ENCODE measurements at regions not wholly inside any gene's neighbourhood (a gene's known extent, or its start where the extent isn't known, plus 50 kb on each side); places are given as distances from the start of the nearest gene placed in this dataset.
"Not testable (repeated sequence)": the region's sequence is repeated elsewhere in the genome, so short reads cannot be mapped to it uniquely, and the experiment has no call there.

GRCh38 chr1:110272045-110272444 is 61.9 kb downstream of the KCNC4 start:
- Histone ChIP-seq H3K4me1 (ENCODE audit: control insufficient read depth, insufficient read depth, low read length) (no peaks in the 10 kb centered on the region), H3K36me3 (ENCODE audit: control insufficient read depth in 2 of 2, insufficient read depth in 2 of 2, low read length in 1 of 2) (no peaks in the 10 kb centered on the region), H3K79me2 (ENCODE audit: control insufficient read depth, insufficient read depth, low read length) (no peaks in the 10 kb centered on the region), H3K9ac (ENCODE audit: control insufficient read depth, insufficient read depth, low read length) (no peak overlapping the region), H3K27ac (ENCODE audit: control insufficient read depth, insufficient read depth) (no peak overlapping the region), H4K20me1 (ENCODE audit: control insufficient read depth, insufficient read depth) (no peaks in the 10 kb centered on the region), H3K4me2 (ENCODE audit: control insufficient read depth, insufficient read depth) (no peak overlapping the region), H3K9me3 (replicated peaks; ENCODE audit: control insufficient read depth, insufficient read depth, low read length) (no peaks in the 10 kb centered on the region), H3K27me3 (replicated peaks in 1 of 2; ENCODE audit: control insufficient read depth in 2 of 2, insufficient read depth in 2 of 2, low read length in 1 of 2) (no peaks in the 10 kb centered on the region; a peak in 1 of 4 replicates), H3K4me3 (no peak overlapping the region), H2AFZ (ENCODE audit: control insufficient read depth, low read depth, low read length) (no peak overlapping the region)
- SMC1A ChIA-PET (ENCODE audit: uncharacterized antibody, unreplicated experiment): interaction anchor here (1.1 to 2.8 kb wide), 3 partner anchors 9 to 38 kb away, joined by 4 to 9 read pairs (median 5); no protein-coding TSS in a partner anchor
- BruUV-seq (replicated peaks): no TSS peak
- in situ Hi-C loops (cut with MboI) (no loop called here), intact Hi-C loops (cut with micrococcal nuclease; ENCODE audit: unreplicated experiment) (no loop called here)
- no peak for FAIRE-seq
- RAD21 ChIA-PET (ENCODE audit: unreplicated experiment): interaction anchor here (2.8 kb wide), 1 partner anchor 64 kb away, joined by 9 read pairs; no protein-coding TSS in a partner anchor
- no peak for DNase-seq (ENCODE audit: low read depth, low spot score)
- CTCF ChIA-PET: interaction anchor here (0.7 to 6.5 kb wide), 3 partner anchors 38 to 224 kb away, joined by 3 to 25 read pairs (median 3); no protein-coding TSS in a partner anchor
- ATAC-seq: no peak
- POLR2A ChIA-PET: no interaction called here
- TF ChIP-seq SIN3A (IDR thresholded peaks at IDR 0.05; ENCODE audit: low read depth, low read length): no peak
- no peak for TF ChIP-seq RAD21 (IDR thresholded peaks at IDR 0.05; ENCODE audit: insufficient read depth, low read depth, low read length)
- TF ChIP-seq IKZF2 (IDR thresholded peaks at IDR 0.05): no peak
- no peak for TF ChIP-seq SPI1 (IDR thresholded peaks at IDR 0.05; ENCODE audit: borderline replicate concordance, insufficient read depth, low read depth, low read length)
- no peak for TF ChIP-seq FOXK2 (IDR thresholded peaks at IDR 0.05)
- TF ChIP-seq ESRRA (IDR thresholded peaks at IDR 0.05; ENCODE audit: low read length): no peak
- no peak for TF ChIP-seq EZH2 (IDR thresholded peaks at IDR 0.05; ENCODE audit: borderline replicate concordance, control insufficient read depth, low read depth, low read length)
- no peak for TF ChIP-seq E2F8 (IDR thresholded peaks at IDR 0.05; ENCODE audit: low read depth, partially characterized antibody)
- no peak for TF ChIP-seq MEF2B (IDR thresholded peaks at IDR 0.05; ENCODE audit: partially characterized antibody, poor library complexity, severe bottlenecking)
- no peak for TF ChIP-seq ZNF24 (IDR thresholded peaks at IDR 0.05)
- TF ChIP-seq MYC (IDR thresholded peaks at IDR 0.05; ENCODE audit: insufficient read depth, insufficient read length, insufficient replicate concordance, low read length, severe bottlenecking): no peak

- intact Hi-C loops (cut with micrococcal nuclease; ENCODE audit: unreplicated experiment); DNase-seq (ENCODE audit: low read depth, low spot score); H3K9ac ChIP-seq (ENCODE audit: control insufficient read depth, insufficient read depth, low read length); H3K4me3 ChIP-seq; H3K27ac ChIP-seq (ENCODE audit: control insufficient read depth, insufficient read depth); H3K9me3 ChIP-seq (replicated peaks; ENCODE audit: control insufficient read depth, insufficient read depth, low read length); H3K4me2 ChIP-seq (ENCODE audit: control insufficient read depth, insufficient read depth); POLR2A ChIA-PET; H2AFZ ChIP-seq (ENCODE audit: control insufficient read depth, low read depth, low read length); H4K20me1 ChIP-seq (ENCODE audit: control insufficient read depth, insufficient read depth); H3K27me3 ChIP-seq (replicated peaks in 1 of 2; ENCODE audit: control insufficient read depth in 2 of 2, insufficient read depth in 2 of 2, low read length in 1 of 2); ATAC-seq; FAIRE-seq; SMC1A ChIA-PET (ENCODE audit: uncharacterized antibody, unreplicated experiment); RAD21 ChIA-PET (ENCODE audit: unreplicated experiment); BruUV-seq (replicated peaks); H3K36me3 ChIP-seq (ENCODE audit: control insufficient read depth in 2 of 2, insufficient read depth in 2 of 2, low read length in 1 of 2); in situ Hi-C loops (cut with MboI); H3K4me1 ChIP-seq (ENCODE audit: control insufficient read depth, insufficient read depth, low read length); H3K79me2 ChIP-seq (ENCODE audit: control insufficient read depth, insufficient read depth, low read length): not testable (repeated sequence)
- CTCF ChIA-PET: interaction anchor here (0.6 to 6.5 kb wide), 2 partner anchors 66 to 244 kb away, joined by 3 to 25 read pairs; no protein-coding TSS in a partner anchor
- WGBS (ENCODE audit: insufficient coverage, insufficient replicate concordance, low lambda C conversion rate, missing lambda C conversion rate): 2% methylated on average over 2 of the region's 2 CpGs
Observed at GRCh38 chr1:110273832-110274231, 63.7 kb downstream of the KCNC4 start.

All from GM12878 (cell line).